ENCODE measurements at regions not wholly inside any gene's neighbourhood (a gene's known extent, or its start where the extent isn't known, plus 50 kb on each side); places are given as distances from the start of the nearest gene placed in this dataset.

- no peak overlapping the region for H3K4me3 ChIP-seq (ENCODE audit: low read depth, low read length)
- no peak for TF ChIP-seq CTCF (IDR thresholded peaks at IDR 0.05; ENCODE audit: low read depth, low read length)
Observed at GRCh38 chr2:58665154-58665553, 424.0 kb upstream of the FANCL start.

- H3K4me3 ChIP-seq (ENCODE audit: low read depth, low read length): no peak overlapping the region
- TF ChIP-seq CTCF (IDR thresholded peaks at IDR 0.05; ENCODE audit: low read depth, low read length): no peak
Observed at GRCh38 chr2:58664523-58665151, 423.5 kb upstream of the FANCL start.

GRCh38 chr2:58660046-58660445 lies 418.9 kb upstream of the FANCL start:
- no peak overlapping the region for H3K4me3 ChIP-seq (ENCODE audit: low read depth, low read length)
- no peak for TF ChIP-seq CTCF (IDR thresholded peaks at IDR 0.05; ENCODE audit: low read depth, low read length)

- H3K4me3 ChIP-seq (ENCODE audit: low read depth, low read length): no peak overlapping the region
- TF ChIP-seq CTCF (IDR thresholded peaks at IDR 0.05; ENCODE audit: low read depth, low read length): no peak
Observed at GRCh38 chr2:58655152-58655551, 414.0 kb upstream of the FANCL start.

- no peak overlapping the region for H3K4me3 ChIP-seq (ENCODE audit: low read depth, low read length)
- TF ChIP-seq CTCF (IDR thresholded peaks at IDR 0.05; ENCODE audit: low read depth, low read length): no peak
Observed at GRCh38 chr2:58651930-58652329, 410.8 kb upstream of the FANCL start.

- H3K4me3 ChIP-seq (ENCODE audit: low read depth, low read length): no peak overlapping the region
- no peak for TF ChIP-seq CTCF (IDR thresholded peaks at IDR 0.05; ENCODE audit: low read depth, low read length)
Observed at GRCh38 chr2:58650781-58651180, 409.7 kb upstream of the FANCL start.

GRCh38 chr2:58649756-58650155 lies 408.6 kb upstream of the FANCL start:
- TF ChIP-seq CTCF (IDR thresholded peaks at IDR 0.05; ENCODE audit: low read depth, low read length): no peak

More at GRCh38 chr2:58649756-58650155, 408.6 kb upstream of the FANCL start:
- no peak overlapping the region for H3K4me3 ChIP-seq (ENCODE audit: low read depth, low read length)

Measured in WI38 (cell line).